HepG2 (cell line): ENCODE measurements at regions not wholly inside any gene's neighbourhood (a gene's known extent, or its start where the extent isn't known, plus 50 kb on each side); places are given as distances from the start of the nearest gene placed in this dataset.

ENCODE experiments used
- ATAC-seq: fragments of 200-7000 bp; cut with Tn5 transposase; 3 replicates; pipeline ENCODE4 v1.9.1; 2020; ENCODE audit warnings: mild to moderate bottlenecking, moderate library complexity
- BruUV-seq: library from RNA; stranded (reverse); fragments of 400-500 nt; replicated peaks from 2 replicates; lab custom pipeline; 2021; lab: Mats Ljungman, UMichigan
- CTCF ChIA-PET: fragments of 300-600 bp; formaldehyde crosslinking; extraction: SDS; loops from one replicate; lab custom pipeline; 2021; ENCODE audit warnings: low total read pairs, inconsistent platforms, low intra/inter-chr PET ratio; lab: Yijun Ruan, JAX
- POLR2A ChIA-PET: fragments of 350-600 bp; sonication (Branson Sonifier 250); formaldehyde crosslinking; loops from one replicate; lab custom pipeline; 2020; ENCODE audit warnings: antibody characterized with exemption, inconsistent platforms; lab: Yijun Ruan, JAX
- DNase-seq: peaks from one replicate; pipeline ENCODE4 v3.0.0-alpha.2; 2015; ENCODE audit warnings: low spot score
- FAIRE-seq: peaks from 3 replicates; lab custom pipeline; 2011; peaks lifted over from hg19 to GRCh38; lab: Jason Lieb, UNC
- H2AFZ ChIP-seq: one replicate; pipeline ENCODE4 v1.6.1; 2011; ENCODE audit warnings: low read length, inconsistent platforms
- H3K27ac ChIP-seq: fragments of 300-600 bp; 3 replicates; pipeline ENCODE4 v1.8.0; 2011; ENCODE audit warnings: mixed run types, mild to moderate bottlenecking, mixed read lengths, low read length, inconsistent platforms; ENCODE audit not compliant: insufficient read depth; ENCODE audit errors: extremely low read length
- H3K27me3 ChIP-seq, 2 experiments: fragments of 200-600 bp in 1 of 2; 2 replicates in 1 of 2; 3 replicates in 1 of 2; pipeline versions ENCODE4 v1.6.0 to v1.8.0; 2011; ENCODE audit warnings: low read length in 2 of 2, mild to moderate bottlenecking in 2 of 2, moderate library complexity in 2 of 2, inconsistent platforms in 1 of 2; ENCODE audit not compliant: insufficient read depth in 2 of 2, control insufficient read depth in 1 of 2
- H3K36me3 ChIP-seq, 2 experiments: fragments of 200-600 bp in 1 of 2; replicated peaks in 1 of 2; 2 replicates in 1 of 2; 3 replicates in 1 of 2; pipeline versions ENCODE4 v1.5.1 to v1.8.0; 2011; ENCODE audit warnings: low read length in 2 of 2, inconsistent platforms in 1 of 2; ENCODE audit not compliant: insufficient read depth in 2 of 2, control insufficient read depth in 1 of 2
- H3K4me1 ChIP-seq: 2 replicates; pipeline ENCODE4 v1.5.1; 2012; ENCODE audit warnings: low read length, inconsistent platforms; ENCODE audit not compliant: insufficient read depth
- H3K4me2 ChIP-seq: 2 replicates; pipeline ENCODE4 v1.6.0; 2011; ENCODE audit warnings: low read depth, low read length, inconsistent platforms
- H3K4me3 ChIP-seq, 3 experiments: fragments of 200-600 bp in 1 of 3; sonication (generic), shearing (Covaris generic) in 1 of 3; replicated peaks in 1 of 3; 2 replicates each; pipeline ENCODE4 v1.5.1; 2011 to 2016; ENCODE audit warnings: low read length in 3 of 3, inconsistent platforms in 2 of 3, low read depth in 2 of 3, mild to moderate bottlenecking in 2 of 3, control low read depth in 1 of 3, mixed read lengths in 1 of 3; ENCODE audit not compliant: insufficient read depth in 1 of 3
- H3K79me2 ChIP-seq: one replicate; pipeline ENCODE4 v1.6.1; 2011; ENCODE audit warnings: low read length, inconsistent platforms; ENCODE audit not compliant: insufficient read depth
- H3K9ac ChIP-seq: 2 replicates; pipeline ENCODE4 v1.6.0; 2011; ENCODE audit warnings: mild to moderate bottlenecking, low read depth, low read length, inconsistent platforms; ENCODE audit not compliant: insufficient read depth
- H3K9me3 ChIP-seq: 2 replicates; pipeline ENCODE4 v1.5.1; 2012; ENCODE audit warnings: mild to moderate bottlenecking, low read length
- H4K20me1 ChIP-seq: 2 replicates; pipeline ENCODE4 v1.6.0; 2011; ENCODE audit warnings: inconsistent platforms, mild to moderate bottlenecking, low read length, moderate library complexity; ENCODE audit not compliant: insufficient read depth
- EZH2 ChIP-seq: conservative IDR thresholded peaks from 2 replicates; pipeline ENCODE4 v1.6.1; 2012; ENCODE audit warnings: mild to moderate bottlenecking, low read depth, low read length, moderate library complexity
- HMG20B ChIP-seq: conservative IDR thresholded peaks from 2 replicates; pipeline ENCODE4 v1.6.1; 2016; ENCODE audit warnings: missing genetic modification reagents, missing compliant biosample characterization
- HNRNPH1 ChIP-seq: fragments of 200-400 bp; formaldehyde crosslinking; optimal IDR thresholded peaks from 2 replicates; pipeline ENCODE3; 2017; ENCODE audit warnings: mild to moderate bottlenecking, low read depth, low read length
- HNRNPLL ChIP-seq: fragments of 200-400 bp; formaldehyde crosslinking; IDR thresholded peaks from 2 replicates; pipeline ENCODE4 v1.6.1; 2017; ENCODE audit warnings: mild to moderate bottlenecking, low read depth, low read length; ENCODE audit not compliant: poor library complexity, severe bottlenecking
- KAT7 ChIP-seq: IDR thresholded peaks from 2 replicates; pipeline ENCODE4 v1.6.1; 2018; ENCODE audit warnings: borderline replicate concordance, missing compliant biosample characterization
- NFE2L2 ChIP-seq: fragments of 150-350 bp; IDR thresholded peaks from 2 replicates; pipeline ENCODE4 v1.6.1; 2014; ENCODE audit warnings: low read length
- NR2F1 ChIP-seq, 2 experiments: fragments of 450-650 bp in 1 of 2; formaldehyde crosslinking in 1 of 2; IDR thresholded peaks; 2 replicates each; pipeline versions ENCODE4 v1.5.0 to v1.6.1; 2016 to 2020; ENCODE audit warnings: mild to moderate bottlenecking in 1 of 2, missing compliant biosample characterization in 1 of 2, missing genetic modification reagents in 1 of 2, moderate library complexity in 1 of 2
- ZNF160 ChIP-seq: sonication (generic); formaldehyde crosslinking; IDR thresholded peaks from 2 replicates; pipeline ENCODE4 v1.8.0; 2022; ENCODE audit warnings: mild to moderate bottlenecking, inconsistent platforms, missing genetic modification reagents
- ZNF234 ChIP-seq: sonication (generic); formaldehyde crosslinking; conservative IDR thresholded peaks from 2 replicates; pipeline ENCODE4 v1.5.1; 2020; ENCODE audit warnings: mild to moderate bottlenecking, missing genetic modification reagents
- ZNF75D ChIP-seq: sonication (generic); formaldehyde crosslinking; IDR thresholded peaks from 2 replicates; pipeline ENCODE4 v1.8.1; 2023; ENCODE audit warnings: missing genetic modification reagents, mild to moderate bottlenecking, borderline replicate concordance
- ZSCAN31 ChIP-seq: sonication (generic); formaldehyde crosslinking; IDR thresholded peaks from 2 replicates; pipeline ENCODE4 v1.5.0; 2020; ENCODE audit warnings: low read depth, mild to moderate bottlenecking, missing genetic modification reagents
- whole genome bisulfite sequencing: methylation state at CpG from one replicate; pipeline ENCODE4 v1.1.6; 2017; ENCODE audit warnings: low lambda C conversion rate; 5-methylcytosine and 5-hydroxymethylcytosine counted together
- in situ Hi-C: cut with HindIII; loops from 2 replicates; pipeline ENCODE4 v1.10.0; 2017; ENCODE audit warnings: low pct_unique_long_range_greater_than_20kb; ENCODE audit not compliant: extremely low pct_ligation_motif_present
- intact Hi-C: fragments of 100-400 bp; cut with micrococcal nuclease; formaldehyde crosslinking; loops from one replicate; pipeline ENCODE4 v1.10.0; 2022; ENCODE audit not compliant: unreplicated experiment
- TF ChIP-seq, protein P1 (sequence below): sonication (generic); formaldehyde crosslinking; IDR thresholded peaks from 2 replicates; pipeline ENCODE4 v1.4.0; 2020; ENCODE audit warnings: missing genetic modification reagents
- TF ChIP-seq, protein P2 (sequence below): IDR thresholded peaks from 2 replicates; pipeline ENCODE4 v1.6.1; 2018; ENCODE audit warnings: missing genetic modification reagents, mild to moderate bottlenecking, missing compliant biosample characterization
- TF ChIP-seq, protein P3 (sequence below): sonication (generic); formaldehyde crosslinking; IDR thresholded peaks from 2 replicates; pipeline ENCODE4 v1.5.0; 2020; ENCODE audit warnings: mild to moderate bottlenecking, missing genetic modification reagents

DNA sequence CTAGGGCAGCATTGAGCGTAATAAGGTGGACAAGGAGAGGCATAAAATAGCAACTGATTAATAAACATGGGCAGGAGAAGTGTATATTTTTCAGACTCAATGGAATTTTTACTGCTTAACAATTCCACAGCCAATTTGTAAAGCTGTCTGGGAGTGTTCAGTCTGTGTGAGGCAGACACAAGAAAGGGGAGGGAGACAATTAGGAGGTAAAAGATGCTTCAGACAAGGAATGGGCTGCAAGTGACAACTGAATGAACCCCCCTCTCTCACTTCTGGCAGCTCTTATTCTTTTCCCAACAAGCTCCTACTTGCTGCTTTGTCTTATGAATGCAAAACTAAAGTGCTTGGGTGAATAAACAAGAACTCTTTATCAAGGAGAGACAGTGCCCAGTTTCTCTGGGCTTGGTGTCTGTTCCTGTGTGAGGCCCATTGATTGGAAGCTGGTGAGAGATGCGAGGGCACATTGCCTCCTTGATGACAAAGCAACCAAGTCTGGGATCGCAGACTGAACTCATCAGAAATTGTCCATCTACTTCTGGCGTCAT lies 575.3 kb downstream of the RNF144B start (continued):
- no peak for TF ChIP-seq HNRNPLL
- TF ChIP-seq, all 625 proteins: peak for 0

DNA sequence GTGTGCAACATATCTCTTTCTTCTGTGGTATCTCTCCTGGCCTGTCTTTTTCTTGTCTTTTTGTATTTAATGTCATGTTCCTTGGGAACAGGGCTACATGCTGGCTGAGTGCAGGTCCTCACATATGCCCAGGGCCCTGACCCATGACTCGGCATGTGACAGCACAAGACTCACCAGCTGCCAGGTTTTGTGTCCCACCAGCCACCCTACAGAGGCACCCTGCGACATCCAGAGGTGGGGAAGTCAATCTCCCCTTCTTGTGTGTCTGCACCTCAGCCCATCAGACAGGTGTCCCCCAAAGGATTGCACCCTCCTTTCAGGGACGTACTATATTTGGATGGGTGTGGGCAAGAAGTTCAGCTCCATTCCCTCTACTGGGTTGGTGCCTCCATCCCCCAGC lies 576.3 kb downstream of the RNF144B start:
- H2AFZ ChIP-seq: no peak overlapping the region
- no peak for ATAC-seq
- ChIA-PET POLR2A (no interaction called here), CTCF (no interaction called here)
- BruUV-seq: no TSS peak
- no peaks in the 10 kb centered on the region for H4K20me1 ChIP-seq
- no peak for DNase-seq
- in situ Hi-C loops: no loop called here
- no peak overlapping the region for H3K4me3 ChIP-seq
- FAIRE-seq: no peak
- no peaks in the 10 kb centered on the region for H3K4me1 ChIP-seq
- intact Hi-C loops: no loop called here
- H3K9me3 ChIP-seq: peaks cover 18% of the 10 kb centered on the region; the same call in 1 of the 2 replicates
- TF ChIP-seq NFE2L2 (no peak), HNRNPH1 (no peak), ZSCAN31 (CRISPR knock-in tag) (no peak), NR2F1 (CRISPR knock-in tag; IDR thresholded peaks at IDR 0.05) (no peak), KAT7 (CRISPR knock-in tag) (no peak), ZNF160 (CRISPR knock-in tag) (no peak), ZNF234 (CRISPR knock-in tag) (no peak), HMG20B (CRISPR knock-in tag) (no peak), EZH2 (no peak), ZNF75D (CRISPR knock-in tag) (no peak)
- TF ChIP-seq, protein P1, sequence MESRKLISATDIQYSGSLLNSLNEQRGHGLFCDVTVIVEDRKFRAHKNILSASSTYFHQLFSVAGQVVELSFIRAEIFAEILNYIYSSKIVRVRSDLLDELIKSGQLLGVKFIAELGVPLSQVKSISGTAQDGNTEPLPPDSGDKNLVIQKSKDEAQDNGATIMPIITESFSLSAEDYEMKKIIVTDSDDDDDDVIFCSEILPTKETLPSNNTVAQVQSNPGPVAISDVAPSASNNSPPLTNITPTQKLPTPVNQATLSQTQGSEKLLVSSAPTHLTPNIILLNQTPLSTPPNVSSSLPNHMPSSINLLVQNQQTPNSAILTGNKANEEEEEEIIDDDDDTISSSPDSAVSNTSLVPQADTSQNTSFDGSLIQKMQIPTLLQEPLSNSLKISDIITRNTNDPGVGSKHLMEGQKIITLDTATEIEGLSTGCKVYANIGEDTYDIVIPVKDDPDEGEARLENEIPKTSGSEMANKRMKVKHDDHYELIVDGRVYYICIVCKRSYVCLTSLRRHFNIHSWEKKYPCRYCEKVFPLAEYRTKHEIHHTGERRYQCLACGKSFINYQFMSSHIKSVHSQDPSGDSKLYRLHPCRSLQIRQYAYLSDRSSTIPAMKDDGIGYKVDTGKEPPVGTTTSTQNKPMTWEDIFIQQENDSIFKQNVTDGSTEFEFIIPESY: no peak
- TF ChIP-seq, protein P2, sequence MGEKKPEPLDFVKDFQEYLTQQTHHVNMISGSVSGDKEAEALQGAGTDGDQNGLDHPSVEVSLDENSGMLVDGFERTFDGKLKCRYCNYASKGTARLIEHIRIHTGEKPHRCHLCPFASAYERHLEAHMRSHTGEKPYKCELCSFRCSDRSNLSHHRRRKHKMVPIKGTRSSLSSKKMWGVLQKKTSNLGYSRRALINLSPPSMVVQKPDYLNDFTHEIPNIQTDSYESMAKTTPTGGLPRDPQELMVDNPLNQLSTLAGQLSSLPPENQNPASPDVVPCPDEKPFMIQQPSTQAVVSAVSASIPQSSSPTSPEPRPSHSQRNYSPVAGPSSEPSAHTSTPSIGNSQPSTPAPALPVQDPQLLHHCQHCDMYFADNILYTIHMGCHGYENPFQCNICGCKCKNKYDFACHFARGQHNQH (CRISPR knock-in tag): no peak
- TF ChIP-seq, protein P3, sequence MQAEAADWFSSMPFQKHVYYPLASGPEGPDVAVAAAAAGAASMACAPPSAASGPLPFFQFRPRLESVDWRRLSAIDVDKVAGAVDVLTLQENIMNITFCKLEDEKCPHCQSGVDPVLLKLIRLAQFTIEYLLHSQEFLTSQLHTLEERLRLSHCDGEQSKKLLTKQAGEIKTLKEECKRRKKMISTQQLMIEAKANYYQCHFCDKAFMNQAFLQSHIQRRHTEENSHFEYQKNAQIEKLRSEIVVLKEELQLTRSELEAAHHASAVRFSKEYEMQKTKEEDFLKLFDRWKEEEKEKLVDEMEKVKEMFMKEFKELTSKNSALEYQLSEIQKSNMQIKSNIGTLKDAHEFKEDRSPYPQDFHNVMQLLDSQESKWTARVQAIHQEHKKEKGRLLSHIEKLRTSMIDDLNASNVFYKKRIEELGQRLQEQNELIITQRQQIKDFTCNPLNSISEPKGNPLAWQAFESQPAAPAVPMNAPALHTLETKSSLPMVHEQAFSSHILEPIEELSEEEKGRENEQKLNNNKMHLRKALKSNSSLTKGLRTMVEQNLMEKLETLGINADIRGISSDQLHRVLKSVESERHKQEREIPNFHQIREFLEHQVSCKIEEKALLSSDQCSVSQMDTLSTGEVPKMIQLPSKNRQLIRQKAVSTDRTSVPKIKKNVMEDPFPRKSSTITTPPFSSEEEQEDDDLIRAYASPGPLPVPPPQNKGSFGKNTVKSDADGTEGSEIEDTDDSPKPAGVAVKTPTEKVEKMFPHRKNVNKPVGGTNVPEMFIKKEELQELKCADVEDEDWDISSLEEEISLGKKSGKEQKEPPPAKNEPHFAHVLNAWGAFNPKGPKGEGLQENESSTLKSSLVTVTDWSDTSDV: no peak
- H3K27ac ChIP-seq: no peak overlapping the region
- WGBS: 0% methylated on average over 2 of the region's 3 CpGs
- no peak overlapping the region for H3K9ac ChIP-seq
- no peaks in the 10 kb centered on the region for H3K79me2 ChIP-seq
- H3K36me3 ChIP-seq: no peaks in the 10 kb centered on the region
- H3K27me3 ChIP-seq: no peaks in the 10 kb centered on the region
- H3K4me2 ChIP-seq: no peak overlapping the region
